GM18861 (cell line): ENCODE measurements at regions not wholly inside any gene's neighbourhood (a gene's known extent, or its start where the extent isn't known, plus 50 kb on each side); places are given as distances from the start of the nearest gene placed in this dataset.

Experiments used
- ATAC-seq: cut with Tn5 transposase; IDR thresholded peaks from one replicate; pipeline ENCODE4 v1.9.1; 2021; ENCODE audit not compliant: unreplicated experiment

- no peak for ATAC-seq
Measured at GRCh38 chr2:114065731-114066130, 175.8 kb downstream of the ACTR3 start.

- ATAC-seq = no peak
Measured at GRCh38 chr2:114066186-114066747, 176.4 kb downstream of the ACTR3 start.

DNA sequence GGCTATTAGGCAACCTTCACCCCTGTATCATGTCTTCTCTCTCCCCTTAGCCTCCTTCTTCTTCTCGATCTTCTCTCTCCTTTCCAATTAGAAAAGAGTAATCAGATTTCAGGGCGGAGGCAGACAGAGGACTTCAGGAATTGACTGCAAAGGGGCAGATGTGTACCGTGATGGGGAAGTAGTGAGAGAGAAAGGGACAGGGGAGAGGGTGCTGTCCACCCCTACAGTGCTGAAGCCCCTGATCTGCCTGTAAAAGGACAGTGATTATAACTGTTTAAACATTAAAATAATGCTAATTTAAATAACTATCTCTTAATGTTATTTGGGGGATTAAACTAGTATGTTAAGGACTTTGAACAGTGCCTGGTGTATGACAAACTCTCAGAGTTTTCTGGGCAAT, 178.5 kb downstream of the ACTR3 start:
- ATAC-seq = no peak

DNA sequence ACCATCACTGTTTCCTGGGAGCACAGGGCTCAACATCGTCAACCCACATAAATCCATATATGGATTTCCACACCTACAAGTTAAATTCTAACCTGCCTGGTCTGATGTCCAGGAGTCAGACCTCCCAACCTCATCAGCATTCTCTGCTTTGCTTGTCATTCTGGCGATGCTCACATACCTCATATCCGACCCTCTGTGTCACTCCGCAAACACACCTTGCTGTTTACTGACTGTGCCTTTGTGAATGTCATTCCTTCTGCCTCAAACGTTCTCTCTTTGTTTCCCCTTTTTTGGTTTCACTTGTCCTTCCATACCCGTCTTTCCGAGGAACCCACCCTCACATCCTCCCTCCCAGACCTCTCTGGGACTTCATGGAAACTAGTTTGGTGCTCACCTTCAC, 187.1 kb downstream of the ACTR3 start:
- no peak for ATAC-seq

DNA sequence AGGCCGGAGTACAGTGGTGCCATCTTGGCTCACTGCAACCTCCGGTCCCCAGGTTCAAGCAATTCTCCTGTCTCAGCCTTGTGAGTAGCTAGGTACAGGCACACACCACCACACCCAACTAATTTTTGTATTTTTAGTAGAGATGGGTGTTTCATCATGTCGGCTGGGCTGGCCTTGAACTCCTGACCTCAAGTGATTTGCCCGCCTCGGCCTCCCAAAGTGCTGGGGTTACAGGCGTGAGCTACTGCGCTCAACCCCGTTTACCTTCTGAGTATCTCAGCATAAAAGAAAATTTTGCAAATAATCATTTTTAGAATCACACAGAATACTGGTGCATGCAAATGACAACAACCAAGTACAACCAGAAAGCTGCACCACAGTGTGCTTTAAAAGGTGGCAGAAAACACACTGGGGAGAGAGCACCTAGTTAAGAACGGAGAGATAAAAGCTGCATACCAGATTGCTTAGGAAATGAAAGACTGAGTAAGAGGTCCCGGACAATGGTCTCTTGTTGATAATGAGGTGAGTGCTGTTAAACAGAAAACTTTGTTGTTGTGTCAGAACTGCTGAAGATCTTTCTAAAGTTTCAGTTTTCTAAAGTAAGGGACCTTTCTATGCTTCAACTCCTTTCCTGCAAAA, 189.6 kb downstream of the ACTR3 start:
- no peak for ATAC-seq

DNA sequence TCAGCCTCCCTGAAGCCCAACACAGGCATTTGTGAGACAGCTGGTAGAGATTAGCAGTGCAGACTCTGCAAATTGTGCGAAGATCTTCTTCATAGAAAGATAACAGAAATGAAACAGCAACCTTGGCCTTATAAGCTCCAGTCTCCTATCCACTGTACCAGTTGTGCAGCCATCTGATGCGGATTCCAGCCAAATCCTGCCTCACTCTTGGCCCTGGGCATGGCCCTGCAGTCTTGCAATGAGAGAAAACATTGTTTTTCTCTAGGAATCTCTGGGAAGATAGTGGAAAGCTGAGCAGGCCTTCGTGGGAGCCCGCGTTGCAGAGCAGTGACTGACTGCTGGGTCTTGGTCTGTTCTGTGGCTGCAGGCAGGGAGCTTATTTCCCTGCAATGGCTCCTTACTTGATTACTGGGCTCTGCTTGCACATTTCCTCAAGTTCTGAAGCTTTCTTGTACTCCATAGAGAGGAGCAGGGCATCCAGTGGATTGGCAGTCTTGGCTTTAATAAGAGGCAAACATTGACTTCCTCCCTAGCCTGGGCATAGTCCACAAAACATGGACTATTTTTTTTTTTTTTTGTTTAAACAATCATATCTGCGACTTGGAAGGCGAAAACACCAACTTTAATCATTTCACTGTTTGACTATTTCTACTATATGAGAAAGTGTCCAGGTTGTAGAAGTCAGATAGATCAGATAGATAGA, 193.0 kb downstream of the ACTR3 start:
- ATAC-seq = no peak

GRCh38 chr2:114083717-114084387, 194.0 kb downstream of the ACTR3 start:
- ATAC-seq = no peak

DNA sequence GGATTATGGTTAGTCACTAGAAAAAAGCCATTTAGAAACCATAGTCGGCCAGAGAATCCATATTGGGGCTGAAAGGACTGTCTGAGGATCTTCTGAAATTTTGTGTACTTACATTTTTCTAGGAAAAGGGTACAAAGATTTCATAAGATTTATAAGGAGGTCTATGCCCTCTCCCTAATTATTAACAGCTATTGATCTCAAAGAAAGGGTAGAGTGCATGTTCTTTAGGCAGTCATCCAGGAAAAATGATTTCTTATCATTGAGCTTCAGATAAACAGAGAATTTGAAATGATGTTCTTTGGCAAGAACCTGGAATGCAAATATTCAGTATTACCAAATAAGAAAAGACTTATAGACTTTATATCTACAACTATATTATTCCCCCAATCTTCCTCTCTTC, 195.3 kb downstream of the ACTR3 start:
- no peak for ATAC-seq

DNA sequence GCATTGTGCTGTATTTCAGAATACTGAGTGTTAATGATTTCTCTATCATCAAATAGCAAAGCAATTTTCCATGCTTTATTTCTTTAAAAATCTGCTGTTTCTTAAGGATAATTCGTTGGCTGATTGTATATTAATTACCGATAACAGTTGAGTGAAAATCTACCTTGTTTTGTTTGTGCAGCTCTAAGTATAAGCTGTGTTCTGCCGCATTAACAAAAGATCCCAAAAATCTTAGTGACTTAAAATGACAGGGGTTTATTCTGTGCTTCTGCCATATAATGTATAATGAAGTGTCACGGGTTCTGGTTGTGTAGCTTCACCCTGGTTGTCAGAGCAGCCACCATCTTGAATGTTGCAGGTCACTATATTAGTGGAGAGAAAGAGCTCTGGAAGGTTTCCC, 196.1 kb downstream of the ACTR3 start:
- no peak for ATAC-seq

DNA sequence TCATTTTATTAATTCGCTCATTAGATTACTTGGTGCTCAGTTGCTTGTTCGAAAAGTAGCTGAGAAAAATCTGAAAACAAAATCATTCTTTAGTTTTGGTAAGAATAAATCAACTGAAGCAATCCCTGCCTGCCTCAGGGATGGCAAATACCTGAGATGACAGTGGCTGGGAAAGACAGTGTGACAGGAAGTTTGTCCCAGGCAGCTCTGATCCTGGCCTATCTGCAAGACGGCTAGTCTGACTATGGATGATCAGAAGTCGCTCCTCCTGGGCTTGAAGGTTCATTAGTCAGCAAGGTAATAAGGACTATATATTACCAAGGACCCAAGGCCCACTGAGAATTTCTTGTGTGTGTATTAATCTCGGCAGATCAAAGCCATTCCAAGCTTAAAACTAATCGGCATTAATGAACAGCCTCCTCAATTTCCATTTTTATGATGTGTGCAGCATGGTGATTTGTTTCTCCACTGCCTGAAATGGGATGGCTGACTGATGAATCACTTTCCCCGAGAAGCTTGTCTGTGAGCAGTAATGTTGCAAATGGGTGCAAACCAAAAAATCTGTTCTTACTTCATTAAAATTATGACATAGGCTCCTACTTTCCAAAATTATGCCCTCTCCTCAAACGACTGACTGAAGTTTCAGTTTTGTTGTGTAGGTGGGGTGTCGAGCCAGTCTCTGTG, 199.9 kb downstream of the ACTR3 start:
- ATAC-seq = no peak

DNA sequence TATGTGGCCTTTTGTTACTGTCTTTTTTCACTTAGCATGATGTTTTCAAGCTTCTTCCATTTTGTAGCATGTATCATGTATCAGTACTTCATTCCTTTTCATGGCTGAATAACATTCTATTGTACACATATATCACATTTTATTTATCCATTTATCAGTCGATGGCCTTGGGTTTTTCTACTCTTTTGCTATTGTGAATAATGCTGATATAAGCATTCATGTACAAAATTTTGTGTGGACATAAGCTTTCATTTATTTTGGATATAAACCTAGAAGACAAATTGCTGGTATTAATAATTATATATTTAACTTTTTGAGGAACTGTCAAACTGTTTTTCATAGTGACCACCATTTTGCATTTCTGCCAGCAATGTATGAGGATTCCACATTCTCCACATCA, 201.1 kb downstream of the ACTR3 start:
- no peak for ATAC-seq

- ATAC-seq = no peak
Measured at GRCh38 chr2:114108249-114108648, 218.4 kb downstream of the ACTR3 start.

GRCh38 chr2:114108824-114109416, 219.0 kb downstream of the ACTR3 start:
- ATAC-seq = no peak

DNA sequence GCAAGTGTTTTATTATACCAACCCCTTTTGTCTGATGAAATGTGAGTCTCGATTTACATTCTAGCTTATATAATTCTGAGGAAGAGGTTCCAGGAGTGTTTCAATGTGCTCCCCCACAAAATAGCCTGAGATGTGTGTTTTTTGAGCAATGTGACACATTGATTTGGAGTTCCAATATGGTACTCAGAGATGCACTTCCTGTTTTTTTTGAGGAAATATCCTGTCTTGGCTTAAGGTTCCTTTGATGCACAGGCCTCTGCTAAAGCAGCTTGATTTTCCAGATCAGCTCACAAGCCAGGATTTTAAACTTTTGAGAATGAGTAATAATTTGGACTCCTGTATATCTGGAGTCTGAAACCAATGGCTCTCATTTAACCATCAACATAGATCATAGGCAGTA, 221.4 kb downstream of the ACTR3 start:
- ATAC-seq = no peak

- ATAC-seq = no peak
Measured at GRCh38 chr2:114113518-114113917, 223.6 kb downstream of the ACTR3 start.

DNA sequence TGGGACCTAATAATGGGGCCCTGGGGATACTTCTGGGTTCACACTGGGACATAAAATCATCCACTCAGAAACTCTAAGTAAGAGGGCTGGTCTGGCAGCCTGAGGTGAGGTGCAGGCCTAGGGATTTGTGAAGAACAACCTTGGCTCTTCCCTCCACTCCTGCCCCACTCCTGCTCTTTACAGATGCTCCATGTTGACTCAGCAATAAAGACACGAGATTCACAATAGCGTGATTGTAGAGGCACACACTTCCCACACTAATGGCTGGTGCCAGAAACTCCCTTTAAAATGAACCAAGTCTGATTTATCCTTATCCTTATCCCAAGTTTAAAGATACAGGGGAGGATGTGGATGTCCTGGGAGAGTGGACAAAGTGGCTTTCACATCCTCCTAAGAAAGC, 228.2 kb downstream of the ACTR3 start:
- no peak for ATAC-seq

DNA sequence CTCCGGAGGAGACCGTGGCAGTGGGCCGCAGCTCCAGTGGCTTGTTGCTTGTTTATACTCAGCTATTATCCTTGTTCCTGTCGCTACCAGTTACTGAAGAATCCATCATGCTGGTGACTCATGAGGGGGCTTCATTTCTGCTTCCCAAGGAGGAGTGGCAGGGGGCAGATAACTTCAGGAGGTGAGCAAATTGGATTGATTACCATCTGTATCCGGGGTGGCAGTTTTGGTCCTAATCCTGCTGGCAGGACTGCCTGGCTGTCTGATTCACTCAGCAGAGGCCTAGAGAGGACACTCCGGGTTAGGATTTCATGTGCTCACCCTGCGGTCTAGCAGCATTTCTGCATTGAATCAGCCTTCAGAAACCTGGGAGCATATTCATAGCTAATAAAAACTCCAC, 230.0 kb downstream of the ACTR3 start:
- ATAC-seq = no peak

- no peak for ATAC-seq
Measured at GRCh38 chr2:114122930-114123329, 233.0 kb downstream of the ACTR3 start.

DNA sequence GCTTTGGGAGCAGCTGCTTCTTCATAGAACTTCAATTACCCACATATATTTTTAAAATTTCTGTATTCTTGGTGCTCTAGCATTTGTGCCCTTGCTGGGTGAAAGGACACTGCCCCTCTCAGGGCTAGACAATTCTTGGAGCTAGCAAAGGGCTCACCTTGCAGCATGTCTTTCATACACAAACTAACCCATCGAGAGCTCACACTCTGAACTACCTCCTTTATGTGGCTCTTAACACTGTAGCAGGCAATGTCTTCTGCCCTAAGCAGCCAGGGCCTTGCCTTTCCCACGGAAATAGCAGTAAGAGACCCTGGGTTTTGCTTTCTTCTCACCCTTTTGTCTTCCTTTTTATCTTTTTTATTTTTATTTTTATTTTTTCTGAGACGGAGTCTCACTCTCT, 234.0 kb downstream of the ACTR3 start:
- ATAC-seq = no peak

DNA sequence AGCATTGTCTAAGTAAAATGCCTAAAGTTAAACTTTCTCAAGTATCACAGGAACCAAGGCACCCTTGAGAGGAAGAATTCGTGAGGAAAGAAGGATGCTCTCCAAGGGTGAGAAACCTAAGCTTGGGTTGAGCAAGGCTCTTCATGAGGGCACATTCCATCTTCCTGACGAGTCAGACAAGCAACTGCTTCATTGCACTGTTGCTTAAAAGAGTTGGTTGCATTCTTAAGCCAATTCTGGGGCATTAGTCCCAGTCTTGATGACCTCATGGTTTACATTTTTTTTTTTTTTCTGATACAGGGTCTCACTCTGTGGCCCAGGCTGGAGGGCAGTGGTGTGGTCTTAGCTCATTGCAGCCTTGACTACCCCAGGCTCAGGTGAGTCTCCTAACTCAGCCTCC, 237.5 kb downstream of the ACTR3 start:
- no peak for ATAC-seq

GRCh38 chr2:114128263-114128662, 238.4 kb downstream of the ACTR3 start:
- no peak for ATAC-seq
